ENCODE measurements at regions not wholly inside any gene's neighbourhood (a gene's known extent, or its start where the extent isn't known, plus 50 kb on each side); places are given as distances from the start of the nearest gene placed in this dataset.

- TF ChIP-seq, protein P1, sequence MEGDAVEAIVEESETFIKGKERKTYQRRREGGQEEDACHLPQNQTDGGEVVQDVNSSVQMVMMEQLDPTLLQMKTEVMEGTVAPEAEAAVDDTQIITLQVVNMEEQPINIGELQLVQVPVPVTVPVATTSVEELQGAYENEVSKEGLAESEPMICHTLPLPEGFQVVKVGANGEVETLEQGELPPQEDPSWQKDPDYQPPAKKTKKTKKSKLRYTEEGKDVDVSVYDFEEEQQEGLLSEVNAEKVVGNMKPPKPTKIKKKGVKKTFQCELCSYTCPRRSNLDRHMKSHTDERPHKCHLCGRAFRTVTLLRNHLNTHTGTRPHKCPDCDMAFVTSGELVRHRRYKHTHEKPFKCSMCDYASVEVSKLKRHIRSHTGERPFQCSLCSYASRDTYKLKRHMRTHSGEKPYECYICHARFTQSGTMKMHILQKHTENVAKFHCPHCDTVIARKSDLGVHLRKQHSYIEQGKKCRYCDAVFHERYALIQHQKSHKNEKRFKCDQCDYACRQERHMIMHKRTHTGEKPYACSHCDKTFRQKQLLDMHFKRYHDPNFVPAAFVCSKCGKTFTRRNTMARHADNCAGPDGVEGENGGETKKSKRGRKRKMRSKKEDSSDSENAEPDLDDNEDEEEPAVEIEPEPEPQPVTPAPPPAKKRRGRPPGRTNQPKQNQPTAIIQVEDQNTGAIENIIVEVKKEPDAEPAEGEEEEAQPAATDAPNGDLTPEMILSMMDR (IDR thresholded peaks at IDR 0.05): no peak
- no peaks in the 10 kb centered on the region for H3K4me1 Mint-ChIP-seq (ENCODE audit: low read depth)
- no peak for DNase-seq
- no peaks in the 10 kb centered on the region for H3K36me3 Mint-ChIP-seq (ENCODE audit: low read depth)
- H3K27me3 Mint-ChIP-seq (ENCODE audit: insufficient read depth): no peaks in the 10 kb centered on the region
- H3K9me3 Mint-ChIP-seq: no peaks in the 10 kb centered on the region
- H3K4me3 Mint-ChIP-seq: no peak overlapping the region
- H3K27ac Mint-ChIP-seq: no peak overlapping the region
Observed at GRCh38 chr1:71222668-71223067, 141.8 kb upstream of the ZRANB2 start.

DNA sequence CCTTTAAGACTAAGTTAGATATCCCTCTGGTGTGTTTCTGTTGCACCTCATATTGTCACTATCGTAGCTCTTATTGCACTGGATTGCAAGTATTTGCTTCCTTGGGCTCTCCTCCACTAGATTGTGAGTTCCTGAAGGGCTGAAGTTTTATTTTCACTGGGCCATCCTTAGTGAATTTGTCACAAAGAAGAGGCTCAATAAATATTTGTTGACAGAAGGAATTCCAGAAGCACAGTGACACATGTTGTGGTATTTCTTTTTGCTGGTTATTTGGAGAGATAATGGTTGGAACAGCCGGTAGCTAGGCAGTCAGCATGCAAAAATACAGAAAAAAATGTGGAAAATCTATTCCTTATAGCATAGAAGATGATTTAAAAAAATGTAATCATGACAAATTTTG, 129.9 kb upstream of the ZRANB2 start:
- H3K27ac Mint-ChIP-seq: no peak overlapping the region
- H3K4me3 Mint-ChIP-seq: no peak overlapping the region

DNA sequence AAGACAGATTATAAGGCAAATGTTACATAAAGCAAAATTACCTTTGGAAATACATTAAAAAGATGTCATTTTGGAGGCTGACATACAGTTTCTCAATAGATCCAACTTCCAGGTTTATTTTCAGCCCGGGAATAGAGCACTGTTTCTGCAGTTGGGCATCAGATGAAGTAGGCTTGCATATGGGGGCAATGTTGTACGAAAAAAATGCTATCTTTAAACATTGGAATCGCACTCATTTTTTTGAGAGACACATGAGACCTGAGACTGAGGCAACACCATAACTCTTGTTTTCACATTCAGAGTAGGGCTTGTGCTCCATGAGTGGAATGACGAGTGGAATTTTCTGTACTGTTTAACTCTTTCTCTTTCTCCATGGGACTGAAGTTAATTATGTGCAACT, 122.4 kb upstream of the ZRANB2 start:
- no peak for DNase-seq
- no peak overlapping the region for H3K27ac Mint-ChIP-seq
- H3K4me3 Mint-ChIP-seq: no peak overlapping the region
- H3K27me3 Mint-ChIP-seq (ENCODE audit: insufficient read depth): peaks cover 2% of the 10 kb centered on the region; the same call in 1 of the 2 replicates
- H3K9me3 Mint-ChIP-seq: no peaks in the 10 kb centered on the region
- TF ChIP-seq, protein P1 (IDR thresholded peaks at IDR 0.05): no peak
- H3K36me3 Mint-ChIP-seq (ENCODE audit: low read depth): no peaks in the 10 kb centered on the region
- H3K4me1 Mint-ChIP-seq (ENCODE audit: low read depth): no peaks in the 10 kb centered on the region

More for the DNA sequence above, 129.9 kb upstream of the ZRANB2 start:
- TF ChIP-seq, protein P1 (IDR thresholded peaks at IDR 0.05): no peak
- Mint-ChIP-seq H3K36me3 (ENCODE audit: low read depth) (no peaks in the 10 kb centered on the region), H3K9me3 (no peaks in the 10 kb centered on the region; the same call in 1 of the 2 replicates), H3K4me1 (ENCODE audit: low read depth) (no peaks in the 10 kb centered on the region), H3K27me3 (ENCODE audit: insufficient read depth) (0 out of 2 replicates have a peak, but pooled peaks cover 1% of the 10 kb centered on the region)
- peak; percentile 12 for DNase-seq

DNA sequence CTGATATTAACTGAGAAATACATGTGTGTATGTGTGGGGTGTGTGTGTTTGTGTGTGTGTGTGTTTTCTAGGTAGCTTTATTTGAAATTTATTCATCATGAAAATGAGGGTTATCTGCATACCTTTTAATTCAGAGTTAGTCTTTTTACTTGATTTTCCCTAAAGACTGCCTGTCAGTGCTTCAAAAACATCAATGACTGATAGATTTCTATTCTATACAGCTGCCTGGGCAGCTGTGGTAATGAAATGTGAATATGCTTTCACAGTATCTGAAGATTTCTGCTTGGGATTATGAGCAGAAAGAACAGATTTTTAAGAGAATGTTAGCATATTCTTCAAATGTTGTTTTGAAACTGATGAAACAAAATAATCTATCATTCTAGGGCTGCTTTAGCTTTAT, 119.7 kb upstream of the ZRANB2 start:
- Mint-ChIP-seq H3K27me3 (ENCODE audit: insufficient read depth) (peaks cover 2% of the 10 kb centered on the region; the same call in 1 of the 2 replicates), H3K9me3 (no peaks in the 10 kb centered on the region), H3K36me3 (ENCODE audit: low read depth) (no peaks in the 10 kb centered on the region), H3K4me3 (no peak overlapping the region), H3K4me1 (ENCODE audit: low read depth) (no peaks in the 10 kb centered on the region), H3K27ac (no peak overlapping the region)
- TF ChIP-seq, protein P1 (IDR thresholded peaks at IDR 0.05): no peak
- no peak for DNase-seq

GRCh38 chr1:71196685-71197084, 115.8 kb upstream of the ZRANB2 start:
- no peaks in the 10 kb centered on the region for H3K36me3 Mint-ChIP-seq (ENCODE audit: low read depth)
- DNase-seq: peak; percentile 39
- no peaks in the 10 kb centered on the region for H3K4me1 Mint-ChIP-seq (ENCODE audit: low read depth)
- H3K27me3 Mint-ChIP-seq (ENCODE audit: insufficient read depth): no peaks in the 10 kb centered on the region; the same call in 1 of the 2 replicates
- no peak overlapping the region for H3K4me3 Mint-ChIP-seq
- H3K9me3 Mint-ChIP-seq: no peaks in the 10 kb centered on the region
- TF ChIP-seq, protein P1 (IDR thresholded peaks at IDR 0.05): peak; percentile 74
- no peak overlapping the region for H3K27ac Mint-ChIP-seq

DNA sequence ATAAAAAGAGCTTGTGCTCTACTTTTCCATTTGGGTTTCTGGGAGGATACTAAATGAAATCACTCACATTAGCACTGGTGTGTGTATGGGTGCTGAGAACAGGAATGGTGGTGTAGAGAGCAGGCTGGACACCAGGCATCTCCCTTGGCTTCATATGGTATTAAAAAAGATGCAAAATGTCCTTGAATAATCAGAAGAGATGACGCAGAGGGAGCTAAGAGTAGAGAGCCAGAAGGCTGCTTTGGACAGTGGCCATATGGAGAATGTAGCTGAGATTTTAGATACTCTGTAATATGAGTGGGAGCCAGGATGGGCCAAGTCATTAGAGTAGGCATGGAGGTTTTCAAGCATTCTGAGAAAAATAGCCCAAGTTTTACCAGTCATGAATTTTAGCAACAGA, 112.3 kb upstream of the ZRANB2 start:
- Mint-ChIP-seq H3K36me3 (ENCODE audit: low read depth) (no peaks in the 10 kb centered on the region), H3K27me3 (ENCODE audit: insufficient read depth) (no peaks in the 10 kb centered on the region; the same call in 1 of the 2 replicates), H3K4me1 (ENCODE audit: low read depth) (no peaks in the 10 kb centered on the region), H3K27ac (no peak overlapping the region), H3K4me3 (no peak overlapping the region), H3K9me3 (no peaks in the 10 kb centered on the region)
- TF ChIP-seq, protein P1 (IDR thresholded peaks at IDR 0.05): no peak
- no peak for DNase-seq
